Suprapubic skin (tissue), 4 donors: ENCODE measurements at regions not wholly inside any gene's neighbourhood (a gene's known extent, or its start where the extent isn't known, plus 50 kb on each side); places are given as distances from the start of the nearest gene placed in this dataset.

ENCODE experiments used
- DNase-seq, 2 donors: peaks; one replicate each; pipeline ENCODE4 v3.0.0-alpha.2; 2019; ENCODE audit warnings: low spot score in 2 of 2
- H3K27ac ChIP-seq: fragments of 200-600 bp; sonication (generic); one replicate; pipeline ENCODE4 v1.5.1; 2019
- H3K27me3 ChIP-seq: fragments of 200-600 bp; sonication (generic); one replicate; pipeline ENCODE4 v1.5.1; 2019
- H3K36me3 ChIP-seq: fragments of 200-600 bp; sonication (generic); one replicate; pipeline ENCODE4 v1.5.1; 2019
- H3K4me1 ChIP-seq: fragments of 200-600 bp; sonication (generic); one replicate; pipeline ENCODE4 v1.5.1; 2019
- H3K4me3 ChIP-seq: fragments of 200-600 bp; sonication (generic); one replicate; pipeline ENCODE4 v1.5.1; 2019; ENCODE audit warnings: mild to moderate bottlenecking
- H3K9me3 ChIP-seq: fragments of 200-600 bp; sonication (generic); one replicate; pipeline ENCODE4 v1.5.1; 2019
- CTCF ChIP-seq, 2 donors: fragments of 200-600 bp in 1 of 2; fragments of 450-650 bp in 1 of 2; sonication (generic) in 1 of 2; IDR thresholded peaks; one replicate each; pipeline ENCODE4 v1.5.1; 2016 to 2019; ENCODE audit warnings: antibody characterized with exemption in 2 of 2, mild to moderate bottlenecking in 1 of 2, moderate library complexity in 1 of 2
- EP300 ChIP-seq: sonication (generic); formaldehyde crosslinking; IDR thresholded peaks from one replicate; pipeline ENCODE4 v1.6.1; 2017; ENCODE audit warnings: antibody characterized with exemption
- POLR2A ChIP-seq, 2 donors: fragments of 450-650 bp; IDR thresholded peaks; one replicate each; pipeline ENCODE4 v1.6.1; 2017; ENCODE audit warnings: antibody characterized with exemption in 2 of 2, mild to moderate bottlenecking in 2 of 2, moderate library complexity in 2 of 2
- POLR2AphosphoS5 ChIP-seq, 3 donors: sonication (generic); formaldehyde crosslinking; IDR thresholded peaks; one replicate each; pipeline ENCODE4 v1.6.1; 2017; ENCODE audit warnings: antibody characterized with exemption in 3 of 3
- WGBS: methylation state at CpG from one replicate; pipeline ENCODE4 v1.1.5; 2018; 5-methylcytosine and 5-hydroxymethylcytosine counted together

GRCh38 chr2:235187806-235188205, 236.0 kb downstream of the SH3BP4 start:
- Histone ChIP-seq H3K27me3 (peaks cover 8% of the 10 kb centered on the region), H3K9me3 (no peaks in the 10 kb centered on the region), H3K4me3 (no peak overlapping the region), H3K4me1 (no peaks in the 10 kb centered on the region), H3K36me3 (no peaks in the 10 kb centered on the region), H3K27ac (no peak overlapping the region)
- no peak for TF ChIP-seq POLR2A (IDR thresholded peaks at IDR 0.05)
- TF ChIP-seq POLR2AphosphoS5 (IDR thresholded peaks at IDR 0.05), result no peak
- no peak for TF ChIP-seq EP300
- DNase-seq, result no peak
- WGBS, result 94% methylated on average over 8 of the region's 8 CpGs

GRCh38 chr2:235191486-235191885, 239.7 kb downstream of the SH3BP4 start:
- Histone ChIP-seq H3K4me3 (no peak overlapping the region), H3K9me3 (no peaks in the 10 kb centered on the region), H3K27ac (no peak overlapping the region), H3K4me1 (no peaks in the 10 kb centered on the region), H3K27me3 (peaks cover 8% of the 10 kb centered on the region), H3K36me3 (no peaks in the 10 kb centered on the region)
- no peak for DNase-seq
- WGBS, result 67% methylated on average over 15 of the region's 15 CpGs
- TF ChIP-seq POLR2A (IDR thresholded peaks at IDR 0.05), result no peak
- no peak for TF ChIP-seq EP300
- no peak for TF ChIP-seq POLR2AphosphoS5 (IDR thresholded peaks at IDR 0.05)
- no peak for TF ChIP-seq CTCF (IDR thresholded peaks at IDR 0.05)

DNA sequence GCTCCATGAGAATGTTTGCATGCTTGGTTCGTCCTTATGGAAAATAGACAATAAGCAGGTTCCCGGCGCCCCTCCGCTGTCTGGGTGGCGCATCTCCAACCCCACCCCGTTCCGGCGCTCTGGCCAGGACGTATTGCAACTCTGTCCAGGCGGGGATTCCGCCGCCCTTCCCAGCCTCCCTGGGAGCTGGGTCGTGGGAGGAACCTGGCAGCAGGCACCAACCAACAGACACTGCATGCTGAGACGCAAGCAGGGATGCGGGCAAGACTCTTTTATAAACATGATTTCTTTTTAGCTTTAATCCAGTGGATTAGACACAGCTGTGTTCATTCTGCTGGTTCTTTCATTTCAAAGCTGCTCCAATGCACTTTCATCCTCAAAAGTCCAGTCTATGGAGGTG, 240.2 kb downstream of the SH3BP4 start:
- no peak for DNase-seq
- 51% methylated on average over 15 of the region's 15 CpGs for WGBS

GRCh38 chr2:235194351-235194750, 242.5 kb downstream of the SH3BP4 start:
- Histone ChIP-seq H3K9me3 (no peaks in the 10 kb centered on the region), H3K4me1 (no peaks in the 10 kb centered on the region), H3K4me3 (no peak overlapping the region), H3K36me3 (no peaks in the 10 kb centered on the region), H3K27me3 (peaks cover 9% of the 10 kb centered on the region), H3K27ac (no peak overlapping the region)
- no peak for DNase-seq
- no peak for TF ChIP-seq EP300
- no peak for TF ChIP-seq POLR2A (IDR thresholded peaks at IDR 0.05)
- no peak for TF ChIP-seq CTCF (IDR thresholded peaks at IDR 0.05)
- no peak for TF ChIP-seq POLR2AphosphoS5 (IDR thresholded peaks at IDR 0.05)
- WGBS, result 84% methylated on average over 2 of the region's 2 CpGs

More for the DNA sequence above, 240.2 kb downstream of the SH3BP4 start:
- H3K27ac ChIP-seq, result no peak overlapping the region
- no peaks in the 10 kb centered on the region for H3K36me3 ChIP-seq
- H3K4me1 ChIP-seq, result no peaks in the 10 kb centered on the region
- no peaks in the 10 kb centered on the region for H3K9me3 ChIP-seq
- peaks cover 8% of the 10 kb centered on the region for H3K27me3 ChIP-seq
- peak overlapping the region; percentile 12 for H3K4me3 ChIP-seq
- TF ChIP-seq POLR2A (IDR thresholded peaks at IDR 0.05), result no peak
- TF ChIP-seq CTCF (IDR thresholded peaks at IDR 0.05), result no peak

GRCh38 chr2:235194836-235195235, 243.0 kb downstream of the SH3BP4 start:
- Histone ChIP-seq H3K4me3 (no peak overlapping the region), H3K27me3 (peaks cover 9% of the 10 kb centered on the region), H3K27ac (no peak overlapping the region), H3K4me1 (no peaks in the 10 kb centered on the region), H3K36me3 (no peaks in the 10 kb centered on the region), H3K9me3 (no peaks in the 10 kb centered on the region)
- WGBS, result 63% methylated on average over 3 of the region's 3 CpGs
- TF ChIP-seq CTCF (IDR thresholded peaks at IDR 0.05), result no peak
- TF ChIP-seq POLR2AphosphoS5 (IDR thresholded peaks at IDR 0.05), result no peak
- no peak for DNase-seq

GRCh38 chr2:235195921-235196320, 244.1 kb downstream of the SH3BP4 start:
- TF ChIP-seq CTCF (IDR thresholded peaks at IDR 0.05), result no peak
- no peak for TF ChIP-seq EP300
- TF ChIP-seq POLR2AphosphoS5 (IDR thresholded peaks at IDR 0.05), result no peak
- TF ChIP-seq POLR2A (IDR thresholded peaks at IDR 0.05), result no peak
- Histone ChIP-seq H3K9me3 (no peaks in the 10 kb centered on the region), H3K27ac (no peak overlapping the region), H3K36me3 (no peaks in the 10 kb centered on the region), H3K4me1 (no peaks in the 10 kb centered on the region), H3K4me3 (no peak overlapping the region), H3K27me3 (peaks cover 9% of the 10 kb centered on the region)
- WGBS, result 97% methylated on average over 5 of the region's 5 CpGs
- DNase-seq, result no peak
